ENCODE measurements at regions not wholly inside any gene's neighbourhood (a gene's known extent, or its start where the extent isn't known, plus 50 kb on each side); places are given as distances from the start of the nearest gene placed in this dataset.

DNA sequence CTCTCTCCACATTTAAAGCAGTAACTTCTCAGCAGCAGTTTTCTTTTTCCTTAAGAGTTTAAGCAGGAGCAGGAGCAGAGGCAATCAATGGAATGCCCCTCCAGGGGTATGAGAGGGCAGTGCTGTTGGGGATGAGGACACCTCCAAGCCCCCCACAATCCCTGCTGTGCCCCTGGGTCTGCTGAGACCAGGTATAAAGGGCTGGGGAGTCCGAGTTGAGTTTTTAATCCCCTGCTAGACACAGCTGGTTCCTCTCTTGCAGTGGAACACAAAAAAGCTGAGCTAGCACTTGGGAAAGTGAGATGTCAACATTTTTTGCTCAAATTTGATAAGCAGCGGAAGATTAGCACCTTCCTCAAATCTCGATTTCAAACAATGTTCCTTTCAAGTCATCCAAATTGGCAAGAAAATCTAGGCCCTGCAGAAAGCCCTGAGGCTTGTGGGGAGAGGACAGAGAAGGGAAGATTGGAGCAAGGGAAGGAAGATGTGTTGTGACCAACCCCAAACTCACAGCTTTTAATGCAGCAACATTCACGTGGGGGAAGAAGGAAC is 581.9 kb downstream of the SOX6 start:
- no peak for TF ChIP-seq POLR2A (IDR thresholded peaks at IDR 0.05)
- TF ChIP-seq, protein P1, sequence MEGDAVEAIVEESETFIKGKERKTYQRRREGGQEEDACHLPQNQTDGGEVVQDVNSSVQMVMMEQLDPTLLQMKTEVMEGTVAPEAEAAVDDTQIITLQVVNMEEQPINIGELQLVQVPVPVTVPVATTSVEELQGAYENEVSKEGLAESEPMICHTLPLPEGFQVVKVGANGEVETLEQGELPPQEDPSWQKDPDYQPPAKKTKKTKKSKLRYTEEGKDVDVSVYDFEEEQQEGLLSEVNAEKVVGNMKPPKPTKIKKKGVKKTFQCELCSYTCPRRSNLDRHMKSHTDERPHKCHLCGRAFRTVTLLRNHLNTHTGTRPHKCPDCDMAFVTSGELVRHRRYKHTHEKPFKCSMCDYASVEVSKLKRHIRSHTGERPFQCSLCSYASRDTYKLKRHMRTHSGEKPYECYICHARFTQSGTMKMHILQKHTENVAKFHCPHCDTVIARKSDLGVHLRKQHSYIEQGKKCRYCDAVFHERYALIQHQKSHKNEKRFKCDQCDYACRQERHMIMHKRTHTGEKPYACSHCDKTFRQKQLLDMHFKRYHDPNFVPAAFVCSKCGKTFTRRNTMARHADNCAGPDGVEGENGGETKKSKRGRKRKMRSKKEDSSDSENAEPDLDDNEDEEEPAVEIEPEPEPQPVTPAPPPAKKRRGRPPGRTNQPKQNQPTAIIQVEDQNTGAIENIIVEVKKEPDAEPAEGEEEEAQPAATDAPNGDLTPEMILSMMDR (IDR thresholded peaks at IDR 0.05), result no peak
